ENCODE measurements at regions not wholly inside any gene's neighbourhood (a gene's known extent, or its start where the extent isn't known, plus 50 kb on each side); places are given as distances from the start of the nearest gene placed in this dataset.

DNA sequence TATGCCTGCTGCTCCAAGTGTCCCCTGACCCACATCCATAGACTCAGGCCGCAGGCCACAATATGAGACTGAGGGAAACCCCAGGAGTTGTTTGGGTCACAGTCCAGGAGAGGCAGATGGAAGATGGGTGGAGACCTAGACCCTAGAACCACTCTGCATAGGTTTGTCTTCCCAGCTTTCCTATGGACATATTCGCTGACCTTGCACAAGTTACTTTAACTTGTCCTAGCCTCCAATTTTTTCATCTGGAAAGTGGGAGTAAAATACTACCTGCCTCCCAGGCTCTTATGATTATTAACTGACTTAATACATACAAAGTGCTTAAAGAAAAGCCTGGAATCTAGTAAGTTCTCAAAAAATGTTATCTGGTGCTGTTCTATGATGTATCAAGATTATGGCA is 157.1 kb upstream of the IFNG-AS1 start:
- TF ChIP-seq, protein P1, sequence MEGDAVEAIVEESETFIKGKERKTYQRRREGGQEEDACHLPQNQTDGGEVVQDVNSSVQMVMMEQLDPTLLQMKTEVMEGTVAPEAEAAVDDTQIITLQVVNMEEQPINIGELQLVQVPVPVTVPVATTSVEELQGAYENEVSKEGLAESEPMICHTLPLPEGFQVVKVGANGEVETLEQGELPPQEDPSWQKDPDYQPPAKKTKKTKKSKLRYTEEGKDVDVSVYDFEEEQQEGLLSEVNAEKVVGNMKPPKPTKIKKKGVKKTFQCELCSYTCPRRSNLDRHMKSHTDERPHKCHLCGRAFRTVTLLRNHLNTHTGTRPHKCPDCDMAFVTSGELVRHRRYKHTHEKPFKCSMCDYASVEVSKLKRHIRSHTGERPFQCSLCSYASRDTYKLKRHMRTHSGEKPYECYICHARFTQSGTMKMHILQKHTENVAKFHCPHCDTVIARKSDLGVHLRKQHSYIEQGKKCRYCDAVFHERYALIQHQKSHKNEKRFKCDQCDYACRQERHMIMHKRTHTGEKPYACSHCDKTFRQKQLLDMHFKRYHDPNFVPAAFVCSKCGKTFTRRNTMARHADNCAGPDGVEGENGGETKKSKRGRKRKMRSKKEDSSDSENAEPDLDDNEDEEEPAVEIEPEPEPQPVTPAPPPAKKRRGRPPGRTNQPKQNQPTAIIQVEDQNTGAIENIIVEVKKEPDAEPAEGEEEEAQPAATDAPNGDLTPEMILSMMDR (IDR thresholded peaks at IDR 0.05; ENCODE audit: extremely low read depth in 1 of 2, insufficient read depth in 1 of 2, low read depth in 1 of 2, low read length in 2 of 2) = no peak
- TF ChIP-seq POLR2AphosphoS5 (IDR thresholded peaks at IDR 0.05; ENCODE audit: insufficient read depth, low read depth, low read length) (no peak), JUN (IDR thresholded peaks at IDR 0.05; ENCODE audit: borderline replicate concordance, insufficient read depth, insufficient read length, low read depth) (no peak), EZH2 (IDR thresholded peaks at IDR 0.05; ENCODE audit: borderline replicate concordance, low read depth, low read length, severe bottlenecking) (no peak), MYC (IDR thresholded peaks at IDR 0.05; ENCODE audit: low read depth, low read length) (no peak), POLR2A (IDR thresholded peaks at IDR 0.05; ENCODE audit: low read depth, low read length) (no peak), GATA2 (IDR thresholded peaks at IDR 0.05; ENCODE audit: insufficient read depth, insufficient read length, low read depth, low read length) (no peak)
- TF ChIP-seq, protein P2, sequence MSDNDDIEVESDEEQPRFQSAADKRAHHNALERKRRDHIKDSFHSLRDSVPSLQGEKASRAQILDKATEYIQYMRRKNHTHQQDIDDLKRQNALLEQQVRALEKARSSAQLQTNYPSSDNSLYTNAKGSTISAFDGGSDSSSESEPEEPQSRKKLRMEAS (IDR thresholded peaks at IDR 0.05; ENCODE audit: insufficient read depth, insufficient read length) = no peak
